ENCODE measurements at regions not wholly inside any gene's neighbourhood (a gene's known extent, or its start where the extent isn't known, plus 50 kb on each side); places are given as distances from the start of the nearest gene placed in this dataset.
A peak's percentile ranks its signal among the peaks of the same experiment; 100 is the strongest.

DNA sequence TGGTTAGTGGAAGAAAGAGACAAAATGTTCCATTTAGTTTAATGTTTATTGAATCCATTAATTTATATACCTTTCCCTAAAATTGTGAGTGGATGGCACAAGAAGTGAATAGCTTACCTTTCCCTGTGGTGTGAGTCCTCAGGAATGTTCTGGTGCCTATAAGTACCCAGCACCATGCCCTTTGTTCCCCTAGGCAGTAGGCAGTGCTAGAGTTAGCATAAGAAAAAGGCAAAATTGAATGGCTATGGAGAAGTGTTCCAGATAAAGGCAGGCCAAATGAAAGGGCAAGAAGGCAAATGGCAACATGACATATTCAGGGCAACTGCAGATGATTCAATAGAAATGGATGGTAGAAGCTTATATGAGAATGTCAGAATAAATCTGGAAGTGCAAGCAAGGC, 370.8 kb upstream of the PTGER4 start:
- Histone ChIP-seq H3K4me1 (ENCODE audit: control extremely low read depth in 1 of 4, control insufficient read depth in 4 of 4, insufficient read depth in 4 of 4, low read length in 3 of 4) (no peaks in the 10 kb centered on the region), H3K36me3 (ENCODE audit: control insufficient read depth in 4 of 4, insufficient read depth in 4 of 4, low read length in 3 of 4) (no peaks in the 10 kb centered on the region), H3K27ac (ENCODE audit: insufficient read depth in 1 of 2, low read depth in 1 of 2, low read length in 2 of 2, poor library complexity in 1 of 2, severe bottlenecking in 2 of 2) (no peak overlapping the region), H3K27me3 (replicated peaks in 2 of 5; ENCODE audit: control insufficient read depth in 4 of 5, insufficient read depth in 5 of 5, low read length in 4 of 5) (no peaks in the 10 kb centered on the region), H3K9me3 (ENCODE audit: control extremely low read depth in 1 of 5, control insufficient read depth in 4 of 5, insufficient read depth in 2 of 5, low read depth in 1 of 5, low read length in 4 of 5) (no peaks in the 10 kb centered on the region), H3K4me3 (ENCODE audit: control insufficient read depth in 1 of 7, extremely low read depth in 1 of 7, insufficient read depth in 4 of 7, low read depth in 2 of 7, low read length in 6 of 7) (no peak overlapping the region)
- no peak for DNase-seq
- CTCF ChIA-PET, result interaction anchor here (1.0 kb wide), 1 partner anchor 729 kb away, joined by 4 read pairs; no protein-coding TSS in a partner anchor
- POLR2A ChIA-PET, result no interaction called here

GRCh38 chr5:40307920-40308319, 371.8 kb upstream of the PTGER4 start:
- DNase-seq, result no peak
- Histone ChIP-seq H3K9me3 (ENCODE audit: control extremely low read depth in 1 of 5, control insufficient read depth in 4 of 5, insufficient read depth in 2 of 5, low read depth in 1 of 5, low read length in 4 of 5) (no peaks in the 10 kb centered on the region), H3K27ac (ENCODE audit: insufficient read depth in 1 of 2, low read depth in 1 of 2, low read length in 2 of 2, poor library complexity in 1 of 2, severe bottlenecking in 2 of 2) (no peak overlapping the region), H3K27me3 (replicated peaks in 2 of 5; ENCODE audit: control insufficient read depth in 4 of 5, insufficient read depth in 5 of 5, low read length in 4 of 5) (peaks cover 0 to 2% (median 0%) of the 10 kb centered on the region in 5 experiments), H3K36me3 (ENCODE audit: control insufficient read depth in 4 of 4, insufficient read depth in 4 of 4, low read length in 3 of 4) (no peaks in the 10 kb centered on the region), H3K4me1 (ENCODE audit: control extremely low read depth in 1 of 4, control insufficient read depth in 4 of 4, insufficient read depth in 4 of 4, low read length in 3 of 4) (no peaks in the 10 kb centered on the region), H3K4me3 (ENCODE audit: control insufficient read depth in 1 of 7, extremely low read depth in 1 of 7, insufficient read depth in 4 of 7, low read depth in 2 of 7, low read length in 6 of 7) (no peak overlapping the region)
- POLR2A ChIA-PET, result no interaction called here
- CTCF ChIA-PET, result no interaction called here

DNA sequence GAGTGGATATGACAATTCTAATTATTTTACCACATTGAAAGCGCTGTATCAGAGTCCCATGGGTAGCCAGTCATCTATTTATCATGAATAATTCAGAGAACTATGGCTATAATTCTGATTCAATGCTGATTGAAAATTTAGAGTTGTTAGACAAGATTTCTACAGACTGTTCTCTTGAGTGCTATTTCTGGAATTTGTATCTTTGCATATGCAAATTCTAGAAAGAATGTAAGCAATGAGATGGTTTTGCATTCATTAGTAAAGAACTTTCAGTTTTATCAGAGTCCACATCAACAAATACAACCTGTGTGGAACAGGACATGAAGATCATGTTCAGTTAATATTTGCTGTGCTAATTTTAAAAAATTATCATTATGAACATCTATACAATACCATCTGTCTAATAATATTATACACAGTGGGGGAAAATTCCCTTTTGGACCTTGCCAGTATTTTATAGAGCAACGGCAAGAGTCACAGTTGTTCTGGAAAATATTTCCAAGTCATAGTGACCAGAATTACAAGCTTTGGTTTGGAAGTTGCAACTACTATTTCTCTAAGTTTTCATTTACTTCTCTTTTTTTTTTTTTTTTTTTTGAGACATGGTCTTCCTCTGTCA, 372.7 kb upstream of the PTGER4 start:
- CTCF ChIA-PET, result no interaction called here

DNA sequence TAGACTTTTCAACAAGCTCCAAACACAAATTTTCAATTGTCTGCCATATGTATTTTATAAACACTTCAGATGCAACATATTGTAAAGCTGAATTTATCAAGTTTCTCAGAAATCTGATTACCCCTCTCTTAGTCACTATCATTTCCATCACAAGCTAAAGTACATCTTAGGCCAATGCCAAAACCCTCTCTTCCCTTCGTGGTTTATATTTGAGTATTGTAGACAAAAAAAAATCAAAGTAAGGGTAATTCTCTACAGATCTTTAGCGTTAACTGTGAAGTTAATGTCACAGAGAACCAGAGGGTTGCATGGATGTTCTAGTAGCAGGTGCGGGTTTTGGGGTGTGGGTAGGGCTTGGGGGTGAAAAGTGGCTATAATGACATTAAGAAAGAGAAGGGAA, 387.7 kb upstream of the PTGER4 start:
- WGBS (ENCODE audit: insufficient coverage), result 100% methylated on average over 2 of the region's 3 CpGs
- Histone ChIP-seq H3K4me3 (ENCODE audit: control insufficient read depth in 1 of 7, extremely low read depth in 1 of 7, insufficient read depth in 4 of 7, low read depth in 2 of 7, low read length in 6 of 7) (no peak overlapping the region), H3K27me3 (replicated peaks in 2 of 5; ENCODE audit: control insufficient read depth in 4 of 5, insufficient read depth in 5 of 5, low read length in 4 of 5) (no peaks in the 10 kb centered on the region), H3K27ac (ENCODE audit: insufficient read depth in 1 of 2, low read depth in 1 of 2, low read length in 2 of 2, poor library complexity in 1 of 2, severe bottlenecking in 2 of 2) (no peak overlapping the region), H3K9me3 (ENCODE audit: control extremely low read depth in 1 of 5, control insufficient read depth in 4 of 5, insufficient read depth in 2 of 5, low read depth in 1 of 5, low read length in 4 of 5) (no peaks in the 10 kb centered on the region), H3K4me1 (ENCODE audit: control extremely low read depth in 1 of 4, control insufficient read depth in 4 of 4, insufficient read depth in 4 of 4, low read length in 3 of 4) (peaks cover 0 to 2% (median 0%) of the 10 kb centered on the region in 4 experiments), H3K36me3 (ENCODE audit: control insufficient read depth in 4 of 4, insufficient read depth in 4 of 4, low read length in 3 of 4) (no peaks in the 10 kb centered on the region)
- DNase-seq, result no peak
- CTCF ChIA-PET, result no interaction called here
- POLR2A ChIA-PET, result no interaction called here

More for the DNA sequence above, 372.7 kb upstream of the PTGER4 start:
- Histone ChIP-seq H3K27ac (ENCODE audit: insufficient read depth in 1 of 2, low read depth in 1 of 2, low read length in 2 of 2, poor library complexity in 1 of 2, severe bottlenecking in 2 of 2) (no peak overlapping the region), H3K4me3 (ENCODE audit: control insufficient read depth in 1 of 7, extremely low read depth in 1 of 7, insufficient read depth in 4 of 7, low read depth in 2 of 7, low read length in 6 of 7) (no peak overlapping the region), H3K4me1 (ENCODE audit: control extremely low read depth in 1 of 4, control insufficient read depth in 4 of 4, insufficient read depth in 4 of 4, low read length in 3 of 4) (no peaks in the 10 kb centered on the region), H3K27me3 (replicated peaks in 2 of 5; ENCODE audit: control insufficient read depth in 4 of 5, insufficient read depth in 5 of 5, low read length in 4 of 5) (peaks cover 0 to 2% (median 0%) of the 10 kb centered on the region in 5 experiments), H3K9me3 (ENCODE audit: control extremely low read depth in 1 of 5, control insufficient read depth in 4 of 5, insufficient read depth in 2 of 5, low read depth in 1 of 5, low read length in 4 of 5) (no peaks in the 10 kb centered on the region), H3K36me3 (ENCODE audit: control insufficient read depth in 4 of 4, insufficient read depth in 4 of 4, low read length in 3 of 4) (no peaks in the 10 kb centered on the region)
- no peak for DNase-seq
- POLR2A ChIA-PET, result no interaction called here
- no CpG with 5 or more reads among the region's 2 CpGs for WGBS (ENCODE audit: insufficient coverage)

DNA sequence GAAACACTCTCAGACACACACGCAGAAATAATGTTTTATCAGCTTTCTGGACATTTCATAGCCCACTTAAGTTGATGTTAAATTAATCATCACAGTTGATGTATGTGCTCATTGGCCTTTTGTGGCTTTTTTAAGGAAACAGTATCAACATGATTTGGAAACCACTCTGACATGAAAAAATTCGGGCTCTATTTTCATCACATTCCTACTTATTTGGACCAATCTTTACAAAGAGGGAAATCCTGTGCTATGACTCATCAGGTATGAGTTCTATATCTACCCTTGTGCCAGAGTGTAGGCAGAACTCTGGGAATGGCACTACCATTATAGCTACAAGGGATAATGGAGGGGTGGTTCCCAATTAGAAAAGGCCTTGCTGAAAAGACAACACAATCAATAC, 388.4 kb upstream of the PTGER4 start:
- Histone ChIP-seq H3K27ac (ENCODE audit: insufficient read depth in 1 of 2, low read depth in 1 of 2, low read length in 2 of 2, poor library complexity in 1 of 2, severe bottlenecking in 2 of 2) (no peak overlapping the region), H3K4me1 (ENCODE audit: control extremely low read depth in 1 of 4, control insufficient read depth in 4 of 4, insufficient read depth in 4 of 4, low read length in 3 of 4) (peaks cover 0 to 2% (median 0%) of the 10 kb centered on the region in 4 experiments), H3K36me3 (ENCODE audit: control insufficient read depth in 4 of 4, insufficient read depth in 4 of 4, low read length in 3 of 4) (no peaks in the 10 kb centered on the region), H3K27me3 (replicated peaks in 2 of 5; ENCODE audit: control insufficient read depth in 4 of 5, insufficient read depth in 5 of 5, low read length in 4 of 5) (no peaks in the 10 kb centered on the region), H3K4me3 (ENCODE audit: control insufficient read depth in 1 of 7, extremely low read depth in 1 of 7, insufficient read depth in 4 of 7, low read depth in 2 of 7, low read length in 6 of 7) (no peak overlapping the region), H3K9me3 (ENCODE audit: control extremely low read depth in 1 of 5, control insufficient read depth in 4 of 5, insufficient read depth in 2 of 5, low read depth in 1 of 5, low read length in 4 of 5) (no peaks in the 10 kb centered on the region)
- DNase-seq, result peak in 1 of 3 donors; percentile 3
- no CpG with 5 or more reads among the region's 2 CpGs for WGBS (ENCODE audit: insufficient coverage)
- ChIA-PET CTCF (no interaction called here), POLR2A (no interaction called here)

DNA sequence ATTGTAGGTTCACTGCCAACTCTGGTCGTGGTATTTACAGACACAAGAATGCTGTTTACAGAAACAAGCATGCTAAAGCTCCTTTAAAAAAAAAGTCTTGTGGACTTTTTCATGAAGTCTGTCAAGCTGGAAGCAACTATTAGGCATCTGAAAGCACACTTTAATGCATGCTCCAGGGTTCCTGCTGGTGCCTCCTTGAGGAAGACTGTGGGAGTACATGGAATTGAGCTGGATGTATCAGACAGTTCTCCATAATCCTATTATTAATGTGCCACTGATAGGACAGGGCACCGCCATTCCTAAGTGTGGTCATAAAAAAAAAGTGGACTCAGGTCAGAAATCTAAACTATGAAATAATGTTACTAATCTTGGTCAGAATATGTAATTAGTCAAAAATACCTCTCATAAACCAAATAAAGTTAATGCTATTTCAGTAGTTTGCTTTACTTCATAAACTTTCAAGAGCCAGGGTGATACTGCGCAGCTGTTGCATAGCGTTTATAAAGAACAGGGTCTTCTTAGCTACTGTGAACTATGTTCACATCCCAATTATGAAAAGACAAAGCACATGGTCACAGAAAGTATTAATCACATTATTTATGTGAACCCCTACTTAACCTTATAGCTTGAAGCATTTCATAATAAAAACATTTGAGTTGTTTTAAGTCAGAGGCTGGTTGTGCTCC, 390.8 kb upstream of the PTGER4 start:
- no peaks in the 10 kb centered on the region for H3K36me3 ChIP-seq (ENCODE audit: control insufficient read depth in 4 of 4, insufficient read depth in 4 of 4, low read length in 3 of 4)
- H3K27ac ChIP-seq (ENCODE audit: insufficient read depth in 1 of 2, low read depth in 1 of 2, low read length in 2 of 2, poor library complexity in 1 of 2, severe bottlenecking in 2 of 2), result no peak overlapping the region
- 100% methylated on average over 1 of the region's 4 CpGs for WGBS (ENCODE audit: insufficient coverage)
- H3K4me3 ChIP-seq (ENCODE audit: control insufficient read depth in 1 of 7, extremely low read depth in 1 of 7, insufficient read depth in 4 of 7, low read depth in 2 of 7, low read length in 6 of 7), result no peak overlapping the region
- DNase-seq, result no peak
- no peaks in the 10 kb centered on the region for H3K27me3 ChIP-seq (replicated peaks in 2 of 5; ENCODE audit: control insufficient read depth in 4 of 5, insufficient read depth in 5 of 5, low read length in 4 of 5)
- ChIA-PET POLR2A (no interaction called here), CTCF (interaction anchor here (1.1 kb wide), 1 partner anchor 11 kb away, joined by 4 read pairs; no protein-coding TSS in a partner anchor)
- no peaks in the 10 kb centered on the region for H3K9me3 ChIP-seq (ENCODE audit: control extremely low read depth in 1 of 5, control insufficient read depth in 4 of 5, insufficient read depth in 2 of 5, low read depth in 1 of 5, low read length in 4 of 5)
- peaks cover 0 to 2% (median 0%) of the 10 kb centered on the region in 4 experiments for H3K4me1 ChIP-seq (ENCODE audit: control extremely low read depth in 1 of 4, control insufficient read depth in 4 of 4, insufficient read depth in 4 of 4, low read length in 3 of 4)

- Histone ChIP-seq H3K27ac (ENCODE audit: insufficient read depth in 1 of 2, low read depth in 1 of 2, low read length in 2 of 2, poor library complexity in 1 of 2, severe bottlenecking in 2 of 2) (no peak overlapping the region), H3K36me3 (ENCODE audit: control insufficient read depth in 4 of 4, insufficient read depth in 4 of 4, low read length in 3 of 4) (no peaks in the 10 kb centered on the region), H3K9me3 (ENCODE audit: control extremely low read depth in 1 of 5, control insufficient read depth in 4 of 5, insufficient read depth in 2 of 5, low read depth in 1 of 5, low read length in 4 of 5) (no peaks in the 10 kb centered on the region), H3K4me1 (ENCODE audit: control extremely low read depth in 1 of 4, control insufficient read depth in 4 of 4, insufficient read depth in 4 of 4, low read length in 3 of 4) (no peaks in the 10 kb centered on the region), H3K27me3 (replicated peaks in 2 of 5; ENCODE audit: control insufficient read depth in 4 of 5, insufficient read depth in 5 of 5, low read length in 4 of 5) (no peaks in the 10 kb centered on the region), H3K4me3 (ENCODE audit: control insufficient read depth in 1 of 7, extremely low read depth in 1 of 7, insufficient read depth in 4 of 7, low read depth in 2 of 7, low read length in 6 of 7) (no peak overlapping the region)
- ChIA-PET POLR2A (no interaction called here), CTCF (no interaction called here)
- no peak for DNase-seq
- WGBS (ENCODE audit: insufficient coverage), result 100% methylated on average over 1 of the region's 3 CpGs
Measured at GRCh38 chr5:40284863-40285262, 394.9 kb upstream of the PTGER4 start.

Measured in common myeloid progenitor, CD34-positive (primary cell).